DOHH2 (cell line): ENCODE measurements at regions not wholly inside any gene's neighbourhood (a gene's known extent, or its start where the extent isn't known, plus 50 kb on each side); places are given as distances from the start of the nearest gene placed in this dataset.

Source experiments
- H3F3A ChIP-seq: fragments of 200-600 bp; sonication (generic), shearing (Covaris generic); 2 replicates; pipeline ENCODE4 v1.6.0; 2016; ENCODE audit warnings: antibody characterized with exemption, mild to moderate bottlenecking; ENCODE audit not compliant: control insufficient read depth, insufficient read depth
- H3K27ac ChIP-seq: fragments of 200-600 bp; sonication (generic); 2 replicates; pipeline ENCODE4 v1.5.1; 2014; ENCODE audit warnings: low read depth, mild to moderate bottlenecking, low read length, moderate library complexity
- H3K27me3 ChIP-seq: fragments of 200-600 bp; sonication (generic); 2 replicates; pipeline ENCODE4 v1.6.1; 2014; ENCODE audit warnings: mild to moderate bottlenecking, low read length, mixed read lengths; ENCODE audit not compliant: control insufficient read depth
- H3K36me3 ChIP-seq: fragments of 200-600 bp; sonication (generic); 2 replicates; pipeline ENCODE4 v1.6.1; 2014; ENCODE audit warnings: mild to moderate bottlenecking, low read length, moderate library complexity, mixed read lengths; ENCODE audit not compliant: control insufficient read depth
- H3K4me1 ChIP-seq: fragments of 200-600 bp; sonication (generic); 2 replicates; pipeline ENCODE4 v1.6.1; 2014; ENCODE audit warnings: mild to moderate bottlenecking, low read length, mixed read lengths; ENCODE audit not compliant: control insufficient read depth
- H3K4me2 ChIP-seq: fragments of 200-600 bp; sonication (generic); 2 replicates; pipeline ENCODE4 v1.6.0; 2014; ENCODE audit warnings: mild to moderate bottlenecking, low read length, moderate library complexity
- H3K4me3 ChIP-seq: fragments of 200-600 bp; sonication (generic); 2 replicates; pipeline ENCODE4 v1.5.1; 2014; ENCODE audit warnings: mild to moderate bottlenecking, low read length, mixed read lengths
- H3K79me2 ChIP-seq: fragments of 200-600 bp; sonication (generic); 2 replicates; pipeline ENCODE4 v1.6.1; 2014; ENCODE audit warnings: mild to moderate bottlenecking, low read length, mixed read lengths; ENCODE audit not compliant: control insufficient read depth
- H3K9me2 ChIP-seq: fragments of 200-600 bp; sonication (generic); replicated peaks from 2 replicates; pipeline ENCODE4 v1.6.1; 2014; ENCODE audit warnings: mild to moderate bottlenecking, low read length, mixed read lengths; ENCODE audit not compliant: control insufficient read depth
- H3K9me3 ChIP-seq: fragments of 200-600 bp; sonication (generic); 2 replicates; pipeline ENCODE4 v1.6.1; 2014; ENCODE audit warnings: antibody characterized with exemption, low read length, mixed read lengths; ENCODE audit not compliant: control insufficient read depth, insufficient read depth
- H4K20me1 ChIP-seq: fragments of 200-600 bp; sonication (generic); 2 replicates; pipeline ENCODE4 v1.6.0; 2014; ENCODE audit warnings: low read depth, mild to moderate bottlenecking, antibody characterized with exemption, low read length, moderate library complexity; ENCODE audit not compliant: control insufficient read depth, insufficient read depth
- CTCF ChIP-seq: fragments of 200-600 bp; sonication (generic); IDR thresholded peaks from one replicate; pipeline ENCODE4 v1.5.1; 2014; ENCODE audit warnings: antibody characterized with exemption, mild to moderate bottlenecking, low read depth, low read length; ENCODE audit not compliant: poor library complexity, severe bottlenecking
- EZH2phosphoT487 ChIP-seq: fragments of 200-600 bp; sonication (generic); IDR thresholded peaks from 2 replicates; pipeline ENCODE4 v1.6.1; 2017; ENCODE audit warnings: borderline replicate concordance, mild to moderate bottlenecking, antibody characterized with exemption, low read length, moderate library complexity, mixed read lengths

GRCh38 chr4:114361249-114361648 lies 237.4 kb upstream of the UGT8 start:
- H3K36me3 ChIP-seq, result no peaks in the 10 kb centered on the region
- no peaks in the 10 kb centered on the region for H4K20me1 ChIP-seq
- no peak overlapping the region for H3K27ac ChIP-seq
- H3K4me1 ChIP-seq, result no peaks in the 10 kb centered on the region
- no peaks in the 10 kb centered on the region for H3K9me2 ChIP-seq
- H3K79me2 ChIP-seq, result no peaks in the 10 kb centered on the region
- no peaks in the 10 kb centered on the region for H3F3A ChIP-seq
- no peaks in the 10 kb centered on the region for H3K9me3 ChIP-seq
- H3K4me2 ChIP-seq, result no peak overlapping the region
- H3K27me3 ChIP-seq, result no peaks in the 10 kb centered on the region
- no peak for TF ChIP-seq EZH2phosphoT487
- TF ChIP-seq CTCF, result no peak
- H3K4me3 ChIP-seq, result no peak overlapping the region

- Histone ChIP-seq H3K9me2 (no peaks in the 10 kb centered on the region), H3K4me2 (no peak overlapping the region), H3K4me1 (no peaks in the 10 kb centered on the region), H3K4me3 (no peak overlapping the region), H3F3A (no peaks in the 10 kb centered on the region), H3K27me3 (no peaks in the 10 kb centered on the region; the same call in 1 of the 2 replicates), H4K20me1 (no peaks in the 10 kb centered on the region), H3K27ac (no peak overlapping the region), H3K9me3 (no peaks in the 10 kb centered on the region), H3K36me3 (no peaks in the 10 kb centered on the region), H3K79me2 (no peaks in the 10 kb centered on the region)
- TF ChIP-seq CTCF (no peak), EZH2phosphoT487 (no peak)
Measured at GRCh38 chr4:114364857-114365256, 233.8 kb upstream of the UGT8 start.

- Histone ChIP-seq H4K20me1 (no peaks in the 10 kb centered on the region), H3K9me2 (no peaks in the 10 kb centered on the region), H3K79me2 (no peaks in the 10 kb centered on the region), H3K9me3 (no peaks in the 10 kb centered on the region), H3K4me2 (no peak overlapping the region), H3F3A (no peaks in the 10 kb centered on the region), H3K27ac (no peak overlapping the region), H3K36me3 (no peaks in the 10 kb centered on the region), H3K27me3 (peaks cover 4% of the 10 kb centered on the region), H3K4me1 (no peaks in the 10 kb centered on the region), H3K4me3 (no peak overlapping the region)
- TF ChIP-seq EZH2phosphoT487, result no peak
- TF ChIP-seq CTCF, result no peak
Measured at GRCh38 chr4:114365591-114365990, 233.0 kb upstream of the UGT8 start.

- H3K9me3 ChIP-seq, result no peaks in the 10 kb centered on the region
- no peak overlapping the region for H3K4me2 ChIP-seq
- no peaks in the 10 kb centered on the region for H3K4me1 ChIP-seq
- TF ChIP-seq CTCF (no peak), EZH2phosphoT487 (no peak)
- no peaks in the 10 kb centered on the region for H3F3A ChIP-seq
- H3K79me2 ChIP-seq, result no peaks in the 10 kb centered on the region
- no peaks in the 10 kb centered on the region for H3K9me2 ChIP-seq
- H4K20me1 ChIP-seq, result no peaks in the 10 kb centered on the region
- H3K4me3 ChIP-seq, result no peak overlapping the region
- peaks cover 4% of the 10 kb centered on the region for H3K27me3 ChIP-seq
- H3K27ac ChIP-seq, result no peak overlapping the region
- no peaks in the 10 kb centered on the region for H3K36me3 ChIP-seq
Measured at GRCh38 chr4:114366368-114366767, 232.2 kb upstream of the UGT8 start.
